CD4-positive, alpha-beta T cell treated with Interleukin-17A for 1 hour (primary cell): ENCODE measurements at regions not wholly inside any gene's neighbourhood (a gene's known extent, or its start where the extent isn't known, plus 50 kb on each side); places are given as distances from the start of the nearest gene placed in this dataset.

Source experiments
- DNase-seq: peaks from one replicate; pipeline ENCODE4 v3.0.0-alpha.2; 2020

DNA sequence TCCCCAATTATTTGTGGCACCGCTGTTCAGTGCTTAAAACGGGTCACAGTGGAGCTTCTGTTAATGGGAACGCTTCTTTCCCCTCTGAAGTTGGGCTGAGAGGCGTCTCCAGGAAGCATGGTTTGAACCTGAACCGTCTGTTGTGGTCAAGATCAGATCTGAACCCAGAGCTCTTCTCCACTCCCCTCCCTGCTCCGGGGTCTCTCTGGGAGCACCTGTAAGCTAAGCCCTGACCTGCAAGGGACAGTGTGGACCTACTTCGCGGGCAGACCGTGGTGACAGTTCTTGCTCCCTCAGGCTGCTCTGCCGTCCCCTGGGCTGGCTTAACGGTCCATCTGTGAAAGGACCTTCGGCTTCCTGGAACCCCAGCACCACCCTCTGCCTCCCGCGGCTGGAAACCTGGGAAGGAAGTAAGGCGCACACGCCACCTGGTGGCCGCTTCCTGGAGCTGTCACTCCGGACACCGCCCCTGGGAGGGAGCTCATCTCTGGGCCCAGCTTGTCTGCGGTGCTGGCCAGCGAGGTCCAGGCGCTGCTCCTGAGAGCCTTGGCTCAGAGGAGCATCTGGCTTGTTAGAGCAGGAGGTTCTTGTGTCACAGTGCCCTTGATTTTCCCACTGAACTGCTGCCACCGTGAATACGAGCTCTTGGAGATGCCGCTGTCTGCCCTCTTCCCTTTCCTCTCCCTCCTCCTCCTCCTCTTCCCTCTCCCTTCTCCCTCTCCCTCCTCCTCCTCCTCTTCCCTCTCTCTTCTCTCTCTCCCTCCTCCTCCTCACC is 518.5 kb upstream of the EEF2KMT start:
- DNase-seq, result no peak

DNA sequence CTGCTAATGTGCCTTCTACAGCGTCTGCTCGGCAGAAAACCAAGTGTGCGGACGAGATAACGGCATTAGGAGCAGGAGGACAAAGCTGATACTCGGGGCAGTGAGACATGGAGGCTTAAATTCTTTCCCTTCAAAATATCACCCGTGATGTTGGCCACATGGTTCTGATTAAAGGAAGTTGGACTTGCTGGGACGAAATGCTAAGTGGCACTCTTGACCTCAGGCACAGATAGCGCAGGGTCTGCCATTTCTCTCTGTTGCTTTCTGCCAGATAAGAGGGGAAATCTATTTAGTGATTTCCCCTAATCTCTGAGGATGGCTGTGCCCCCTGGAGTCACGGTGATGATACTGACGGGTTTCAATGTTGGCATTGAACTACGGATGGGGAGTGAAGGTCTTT is 509.6 kb upstream of the EEF2KMT start:
- DNase-seq, result no peak

DNA sequence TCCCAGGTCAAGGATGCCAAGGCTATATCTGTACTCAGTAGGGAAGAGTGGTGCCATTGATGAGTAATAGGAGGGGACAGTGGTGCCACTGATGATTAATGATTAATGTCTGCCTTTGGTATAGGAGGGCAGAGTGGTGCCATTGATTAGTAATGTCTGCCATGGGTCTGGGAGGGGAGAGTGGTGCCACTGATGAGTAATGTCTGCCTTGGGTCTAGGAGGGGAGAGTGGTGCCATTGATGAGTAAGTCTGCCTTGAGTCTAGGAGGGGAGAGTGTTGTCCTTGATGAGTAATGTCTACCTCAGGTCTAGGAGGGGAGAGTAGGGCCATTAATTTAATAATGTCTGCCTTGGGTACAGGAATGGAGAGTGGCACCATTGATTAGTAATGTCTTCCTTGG is 507.8 kb upstream of the EEF2KMT start:
- DNase-seq, result no peak

DNA sequence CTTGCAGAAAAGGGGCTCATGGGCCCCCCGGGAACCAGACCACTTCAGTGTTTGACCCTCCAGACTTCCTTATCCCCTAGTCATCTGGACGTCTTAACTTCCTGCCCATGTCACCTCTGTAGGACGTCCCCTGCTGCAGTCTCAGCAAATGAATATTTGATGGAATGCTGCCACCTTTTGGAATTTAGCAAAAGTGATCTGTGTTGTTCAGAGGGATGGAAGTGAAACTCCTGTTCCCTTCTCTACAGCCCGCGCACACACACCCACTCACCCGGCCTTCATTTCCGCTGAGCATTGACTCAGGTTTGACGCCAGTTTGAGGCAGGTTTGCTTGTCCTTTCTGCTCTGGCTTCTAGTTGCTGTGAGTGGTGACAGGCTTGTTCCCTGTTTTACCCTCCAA is 507.2 kb upstream of the EEF2KMT start:
- no peak for DNase-seq

DNA sequence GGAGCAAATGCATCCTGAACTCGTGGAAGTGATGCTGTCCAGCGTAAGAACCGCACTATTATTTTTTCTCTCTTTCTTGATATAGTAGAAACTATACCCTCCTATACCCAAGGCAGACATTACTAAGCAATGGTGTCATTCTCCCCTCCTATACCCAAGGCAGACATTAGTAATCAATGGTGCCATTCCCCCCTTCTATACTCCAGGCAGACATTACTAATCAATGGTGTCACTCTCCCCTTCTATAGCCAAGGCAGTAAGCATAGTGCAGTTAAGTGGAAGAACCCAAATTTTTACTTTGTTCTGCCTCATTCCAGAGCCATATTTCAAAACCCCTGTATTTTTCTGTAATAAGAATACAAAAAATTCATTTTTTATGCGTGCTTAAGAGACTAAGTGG is 506.2 kb upstream of the EEF2KMT start:
- no peak for DNase-seq

DNA sequence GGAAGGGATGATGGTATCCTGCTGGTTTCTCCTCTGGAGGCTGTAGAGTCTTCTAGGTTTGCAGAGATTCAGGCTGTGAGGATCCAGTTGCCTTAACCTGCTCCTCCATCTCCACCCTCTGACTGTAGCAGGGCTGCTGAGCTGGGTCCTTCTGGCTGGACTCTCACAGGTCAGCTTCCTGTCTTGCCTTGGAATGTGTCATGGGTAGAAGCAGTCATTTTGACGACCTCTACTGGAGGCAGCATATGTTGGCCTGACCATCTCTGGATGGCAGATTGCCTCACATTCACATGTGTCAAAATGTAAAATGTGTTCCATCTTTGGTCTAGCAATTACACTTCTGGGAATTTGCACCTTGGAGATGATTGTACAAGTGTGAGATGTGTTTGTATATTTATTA is 504.4 kb upstream of the EEF2KMT start:
- DNase-seq, result no peak

DNA sequence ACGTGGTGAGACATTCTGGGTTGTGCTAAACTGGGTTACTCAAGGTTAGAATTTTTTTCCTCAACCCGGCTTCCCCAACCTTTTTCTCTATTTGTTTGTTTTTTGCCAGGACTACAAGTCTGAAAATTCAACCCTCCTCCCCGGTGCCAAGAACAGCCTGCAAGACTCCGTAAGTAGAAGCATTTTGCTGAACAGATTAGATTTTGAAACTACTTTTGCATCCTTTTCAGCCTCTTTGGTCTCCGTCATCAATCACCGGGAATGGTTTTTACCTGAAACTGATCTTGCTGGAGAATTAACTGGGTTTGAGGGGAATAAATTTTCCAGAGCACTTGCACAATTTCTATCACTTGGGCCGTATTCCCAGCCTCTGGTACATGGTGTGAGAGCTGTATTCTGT is 501.2 kb upstream of the EEF2KMT start:
- DNase-seq, result no peak

DNA sequence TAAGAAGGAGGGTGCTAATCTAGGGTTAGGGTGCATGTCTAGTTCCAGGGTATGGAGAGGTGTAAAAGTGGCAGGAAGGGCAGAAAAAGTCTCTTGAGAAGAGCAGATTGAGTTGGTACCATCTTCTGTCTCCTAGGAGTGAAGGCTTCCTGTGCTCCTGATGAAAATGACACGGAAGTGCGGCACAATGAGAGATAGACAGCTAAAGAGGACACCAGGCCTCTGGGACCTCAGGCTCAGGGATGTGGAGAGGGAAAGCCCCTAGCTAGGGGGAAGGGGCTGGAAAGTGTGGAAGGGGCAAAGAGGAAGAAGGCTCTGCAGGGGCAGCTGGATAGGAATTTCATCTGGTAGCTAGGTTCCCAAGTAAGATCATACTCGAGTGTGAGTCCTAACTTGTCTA is 498.3 kb upstream of the EEF2KMT start:
- no peak for DNase-seq

DNA sequence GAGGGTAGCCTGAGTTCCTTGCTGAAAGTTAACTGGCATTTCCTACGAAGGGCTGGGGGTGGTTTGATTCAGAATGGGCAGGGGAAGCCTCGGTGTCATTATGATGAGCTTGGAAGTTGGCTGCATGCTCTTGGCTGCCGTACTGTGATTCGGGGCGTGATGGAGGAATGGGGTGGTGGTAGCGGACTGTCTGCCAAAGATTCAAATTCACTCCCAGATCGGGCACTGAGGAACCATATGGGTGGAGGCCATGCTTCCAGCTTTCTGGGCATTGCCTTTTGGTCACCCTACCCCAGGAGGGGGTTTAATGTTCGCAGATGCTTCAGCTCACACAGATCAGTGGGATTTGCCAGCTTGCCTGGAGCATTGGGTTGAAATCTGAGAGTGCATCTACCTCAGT is 492.8 kb upstream of the EEF2KMT start:
- DNase-seq, result no peak

DNA sequence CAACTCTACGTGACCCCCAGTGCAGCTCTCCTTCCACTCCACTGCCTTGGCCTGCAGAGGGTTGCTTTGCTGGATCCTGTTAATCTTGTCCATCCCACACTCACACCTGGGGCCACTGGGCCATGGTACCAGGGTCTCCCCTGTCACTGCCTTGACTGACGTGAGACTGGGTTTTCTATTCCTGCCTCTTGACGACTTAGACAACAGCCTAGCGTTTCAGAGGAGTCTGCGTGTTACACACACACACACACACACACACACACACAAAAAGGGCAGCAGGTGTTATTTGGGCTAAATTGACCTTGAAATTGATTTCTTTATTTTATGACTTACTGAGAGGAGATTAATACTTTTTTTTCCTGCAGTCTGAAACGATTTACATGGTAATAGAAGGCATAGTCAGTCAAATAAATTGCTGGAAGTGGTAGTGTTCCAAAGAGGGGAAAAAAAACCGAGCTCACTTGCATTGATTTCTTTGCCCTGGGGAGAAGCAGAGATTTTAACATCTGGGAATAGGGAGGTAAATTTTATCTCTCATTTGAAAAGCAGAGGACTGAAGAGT is 492.3 kb upstream of the EEF2KMT start:
- DNase-seq, result no peak

DNA sequence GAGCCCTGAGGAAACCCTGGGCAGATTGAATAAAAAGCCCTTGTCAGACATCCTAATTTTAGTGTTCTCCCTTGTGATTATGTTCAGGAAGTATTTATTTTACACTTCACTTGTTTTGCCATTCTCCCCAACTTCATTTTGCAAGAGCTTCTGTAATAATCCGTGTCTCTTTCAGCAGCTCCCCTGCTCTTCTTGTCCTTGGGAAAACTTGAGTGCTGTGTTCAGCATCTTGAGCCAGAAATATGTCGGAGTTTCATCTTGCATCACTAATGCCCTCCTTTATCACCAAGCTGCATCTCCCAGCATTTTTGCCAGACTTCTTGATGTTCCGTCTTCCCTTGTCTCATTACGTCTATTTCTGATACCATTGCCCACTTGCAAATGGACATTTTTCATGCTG is 486.5 kb upstream of the EEF2KMT start:
- DNase-seq, result no peak

DNA sequence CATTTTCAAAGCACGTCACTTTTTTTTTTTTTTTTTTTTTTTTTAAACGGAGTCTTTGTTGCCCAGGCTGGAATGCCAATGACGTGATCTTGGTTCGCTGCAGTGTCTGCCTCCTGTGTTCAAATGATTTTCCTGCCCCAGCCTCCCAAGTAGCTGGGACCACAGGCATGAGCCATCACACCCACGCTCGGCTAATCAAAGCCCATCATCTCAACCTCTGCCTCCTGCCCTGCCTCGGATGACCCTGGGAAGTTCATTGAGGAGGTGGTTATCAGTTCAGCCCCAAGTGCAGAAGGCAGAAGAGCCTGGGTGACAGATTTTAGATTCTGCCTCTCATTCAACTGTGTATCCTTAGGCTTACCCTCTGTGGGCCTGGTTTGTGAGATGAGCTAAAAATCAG is 484.9 kb upstream of the EEF2KMT start:
- no peak for DNase-seq

DNA sequence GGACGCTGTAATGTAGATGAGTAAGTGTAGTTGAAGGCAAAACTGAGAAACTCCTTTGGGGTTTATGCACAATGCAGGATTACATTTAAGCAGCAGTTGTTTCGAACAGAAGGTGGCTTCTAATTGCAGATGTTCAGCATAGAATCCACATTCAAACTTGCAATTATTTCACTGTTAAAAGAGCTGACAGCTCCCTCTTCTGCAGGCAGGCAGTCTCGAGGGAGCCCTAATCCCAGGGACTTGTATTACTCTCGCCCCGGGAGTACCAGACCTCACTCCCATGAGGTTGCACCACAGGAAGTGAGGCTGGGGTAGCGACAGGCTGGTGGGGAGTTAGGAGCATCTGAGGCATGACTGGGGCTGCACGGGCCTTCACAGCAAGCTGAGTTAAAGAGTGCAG is 484.3 kb upstream of the EEF2KMT start:
- DNase-seq, result no peak

DNA sequence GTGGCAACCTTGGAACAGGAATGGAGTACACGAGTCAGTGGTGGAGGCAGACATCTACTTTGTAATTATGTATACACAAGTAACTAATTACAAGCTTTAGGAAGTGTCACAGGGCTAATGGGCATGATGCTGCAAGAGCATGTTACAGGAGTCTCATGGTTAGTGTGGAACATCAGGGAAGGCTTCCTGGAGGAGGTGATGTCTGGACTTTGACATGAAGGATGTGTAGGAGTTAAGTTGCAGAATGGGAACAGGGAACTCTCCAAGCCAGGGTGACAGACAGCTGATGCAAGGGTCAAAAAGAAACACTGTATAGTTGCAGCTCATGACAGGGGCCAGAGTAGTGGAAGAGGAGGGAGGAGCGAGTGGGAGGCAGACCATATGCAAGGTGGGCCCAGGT is 483.8 kb upstream of the EEF2KMT start:
- DNase-seq, result no peak

DNA sequence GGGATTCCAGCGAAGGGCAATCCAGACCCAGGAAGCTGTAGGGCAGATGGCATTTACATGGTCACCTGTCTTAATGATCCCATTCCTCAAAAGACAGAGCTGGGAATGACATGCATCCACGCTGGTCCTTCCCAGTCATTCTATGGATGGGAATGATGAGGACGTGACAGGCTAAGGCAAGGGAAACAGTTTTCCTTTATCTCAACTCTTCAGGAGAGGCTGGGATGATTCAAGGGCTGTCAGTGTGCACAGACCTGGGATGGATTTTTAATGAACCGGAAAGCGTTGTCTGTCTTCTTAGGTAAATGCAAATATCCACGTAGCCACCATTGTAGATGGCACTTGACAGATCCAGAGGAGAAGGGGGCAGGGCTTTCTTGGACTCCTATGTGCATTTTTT is 483.2 kb upstream of the EEF2KMT start:
- DNase-seq, result no peak

DNA sequence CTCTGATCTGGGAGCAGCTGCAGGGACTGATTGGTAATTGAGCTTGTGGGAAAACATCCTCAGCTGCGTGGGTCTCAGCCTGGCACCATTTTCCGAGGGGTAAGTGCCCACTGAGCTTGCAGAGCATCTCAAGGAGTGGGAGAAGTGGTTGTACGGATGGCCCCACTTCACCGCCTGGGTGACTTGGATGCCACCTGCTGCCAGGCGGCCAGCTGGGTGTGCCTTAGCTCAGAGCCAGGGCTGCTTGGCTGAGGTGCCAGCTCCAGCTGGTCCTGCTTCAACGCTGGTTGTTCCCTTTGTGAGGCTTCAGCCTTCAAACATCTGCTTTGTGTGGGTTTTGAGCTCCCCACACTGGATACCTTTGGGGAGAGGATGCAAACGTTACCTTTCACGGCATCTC is 482.7 kb upstream of the EEF2KMT start:
- no peak for DNase-seq

DNA sequence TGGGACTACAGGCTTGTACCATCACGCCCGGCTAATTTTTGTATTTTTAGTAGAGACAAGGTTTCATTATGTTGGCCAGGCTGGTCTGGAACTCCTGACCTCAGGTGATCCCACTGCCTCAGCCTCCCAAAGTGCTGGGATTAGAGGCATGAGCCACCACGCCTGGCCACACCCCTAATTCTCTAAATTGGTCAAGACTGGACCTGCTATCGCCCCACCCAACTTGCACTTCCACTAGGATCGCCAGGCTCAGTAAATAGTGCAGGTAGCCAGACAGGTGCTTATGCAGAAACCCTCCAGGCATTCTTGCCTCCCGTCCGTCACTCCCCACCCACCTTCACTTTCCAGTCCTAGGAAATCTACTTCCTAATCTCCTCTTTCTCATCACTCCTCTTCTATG is 481.4 kb upstream of the EEF2KMT start:
- DNase-seq, result no peak

DNA sequence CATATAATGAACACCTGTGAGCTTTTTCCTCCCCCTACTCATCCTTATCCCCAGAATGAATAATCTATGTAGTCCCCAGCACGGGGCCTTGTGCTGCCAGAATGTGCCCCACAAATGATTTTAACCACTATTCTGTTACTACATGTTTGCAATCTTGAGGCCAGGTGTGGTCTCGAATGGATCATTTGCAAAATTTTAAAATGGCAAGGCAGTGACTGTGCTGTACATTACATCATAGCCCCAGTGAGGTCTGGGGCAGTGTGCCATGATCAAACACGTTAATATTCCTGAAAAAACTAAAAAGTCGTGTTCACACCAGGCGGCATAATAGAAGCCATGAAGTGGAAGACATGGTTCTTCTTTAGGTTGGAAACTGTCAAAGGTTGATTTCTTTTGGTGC is 479.9 kb upstream of the EEF2KMT start:
- no peak for DNase-seq

DNA sequence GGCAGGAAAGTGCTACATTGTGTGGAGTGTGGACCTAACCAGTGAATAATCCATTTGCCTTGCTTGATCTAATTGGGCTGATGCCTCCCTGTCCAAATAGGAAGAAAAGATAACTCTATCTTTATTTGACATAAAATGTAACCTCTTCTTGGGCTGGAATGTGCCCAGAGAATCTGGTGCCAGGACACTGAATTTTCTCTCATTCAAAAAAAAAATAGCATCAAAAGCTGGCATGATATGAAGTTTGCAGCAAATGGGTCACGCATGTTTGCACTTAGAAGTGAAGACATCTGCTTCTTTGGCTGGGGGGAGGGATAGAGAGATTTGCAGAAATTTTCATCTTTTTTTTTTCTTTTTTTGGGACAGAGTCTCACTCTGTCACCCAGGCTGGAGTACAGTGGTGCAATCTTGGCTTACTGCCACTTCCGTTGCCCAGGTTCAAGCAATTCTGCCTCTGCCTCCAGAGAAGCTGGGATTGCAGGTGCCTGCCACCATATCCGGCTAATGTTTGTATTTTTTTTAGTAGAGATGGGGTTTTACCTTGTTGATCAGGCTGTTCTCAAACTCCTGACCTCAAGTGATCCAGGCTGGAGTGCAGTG is 478.2 kb upstream of the EEF2KMT start:
- DNase-seq, result no peak

DNA sequence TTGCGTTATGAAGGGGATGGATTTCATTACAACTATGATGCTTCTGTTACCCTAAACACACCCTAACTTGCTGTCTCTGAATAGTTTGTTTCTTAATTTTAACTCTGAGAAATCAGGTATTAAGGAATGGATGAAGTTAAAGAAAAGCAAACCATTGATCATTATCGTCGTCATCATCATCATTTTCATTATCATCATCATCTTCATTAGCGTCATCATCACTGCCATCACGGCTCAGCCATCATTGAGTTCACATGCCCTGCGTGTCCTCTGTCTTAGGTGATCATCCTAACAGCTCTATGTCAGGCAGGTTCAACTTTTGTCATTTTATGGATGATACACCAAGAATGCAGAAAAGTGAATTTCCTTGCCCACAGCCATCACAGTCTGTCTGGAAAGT is 477.5 kb upstream of the EEF2KMT start:
- no peak for DNase-seq

DNA sequence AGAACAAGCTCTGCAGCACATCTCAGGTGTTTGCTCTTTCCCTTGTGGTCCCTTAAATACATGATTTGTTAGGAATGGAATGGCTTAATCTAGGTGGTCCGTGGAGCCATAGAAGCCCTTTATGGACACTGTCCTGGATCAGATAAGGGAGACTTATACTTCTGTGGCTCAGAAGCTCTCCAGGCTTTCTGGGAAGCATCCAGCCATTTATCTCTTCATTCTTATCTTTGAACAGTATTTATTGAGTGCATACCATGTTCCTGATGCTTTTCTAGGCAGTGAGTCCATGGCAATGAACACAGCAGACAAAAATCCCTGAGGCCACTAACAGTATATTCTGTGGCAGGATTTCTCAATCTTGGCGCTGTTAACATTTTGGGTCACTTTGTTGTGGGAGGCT is 474.5 kb upstream of the EEF2KMT start:
- DNase-seq, result no peak

DNA sequence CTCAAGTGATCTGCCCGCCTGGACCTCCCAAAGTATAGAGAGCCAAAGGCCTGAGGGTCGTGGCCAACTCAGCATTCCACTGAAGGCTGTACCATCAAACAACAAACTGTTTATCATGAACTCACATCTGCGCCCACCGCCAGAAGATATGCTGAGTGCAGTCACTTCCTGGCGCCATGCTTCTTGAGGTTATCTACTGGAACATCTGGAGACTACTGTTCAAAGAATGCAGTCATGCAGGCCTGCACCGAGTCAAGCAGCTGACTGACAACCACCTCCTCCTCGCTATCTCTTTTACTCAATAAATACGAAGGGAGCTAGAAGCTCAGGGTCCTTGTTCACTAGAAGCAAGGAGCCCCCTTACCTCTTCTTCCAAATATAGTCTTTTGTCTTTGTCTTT is 473.9 kb upstream of the EEF2KMT start:
- no peak for DNase-seq

DNA sequence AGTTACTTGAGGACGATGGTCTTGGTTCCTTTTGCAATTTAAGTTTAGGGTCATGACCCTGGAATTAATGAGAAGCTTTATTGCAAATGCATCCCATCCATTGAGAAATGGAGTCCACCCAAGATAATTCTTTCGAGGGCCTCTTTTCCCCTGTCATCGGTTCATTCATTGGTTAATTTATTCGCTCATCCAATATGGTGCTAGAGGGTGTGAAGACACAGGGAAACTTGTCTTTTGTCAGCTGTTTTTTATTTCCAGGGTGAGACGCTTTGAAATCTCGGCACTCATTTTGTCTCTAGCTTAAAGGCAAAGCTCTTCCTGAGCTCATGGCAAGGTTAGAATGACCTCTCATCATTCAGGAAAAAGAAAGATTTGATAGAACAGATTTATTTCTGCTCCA is 464.2 kb upstream of the EEF2KMT start:
- DNase-seq, result no peak

DNA sequence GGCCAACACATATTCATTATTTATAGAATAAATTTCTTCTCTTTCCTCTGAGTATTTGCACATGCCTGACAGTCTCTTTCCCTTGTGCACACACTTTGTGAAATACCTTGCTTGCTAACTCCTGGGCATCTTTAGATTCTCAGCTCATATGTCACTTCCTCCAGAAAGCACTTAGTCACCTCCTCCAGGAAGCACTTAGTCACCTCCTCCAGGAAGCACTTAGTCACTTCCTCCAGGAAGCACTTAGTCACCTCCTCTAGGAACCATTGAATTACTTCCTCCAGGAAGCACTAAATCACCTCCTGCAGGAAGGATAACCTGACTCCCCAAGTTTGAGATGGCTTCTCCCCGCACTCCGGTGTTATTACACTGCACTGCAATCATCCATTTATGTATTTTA is 462.5 kb upstream of the EEF2KMT start:
- DNase-seq, result no peak

DNA sequence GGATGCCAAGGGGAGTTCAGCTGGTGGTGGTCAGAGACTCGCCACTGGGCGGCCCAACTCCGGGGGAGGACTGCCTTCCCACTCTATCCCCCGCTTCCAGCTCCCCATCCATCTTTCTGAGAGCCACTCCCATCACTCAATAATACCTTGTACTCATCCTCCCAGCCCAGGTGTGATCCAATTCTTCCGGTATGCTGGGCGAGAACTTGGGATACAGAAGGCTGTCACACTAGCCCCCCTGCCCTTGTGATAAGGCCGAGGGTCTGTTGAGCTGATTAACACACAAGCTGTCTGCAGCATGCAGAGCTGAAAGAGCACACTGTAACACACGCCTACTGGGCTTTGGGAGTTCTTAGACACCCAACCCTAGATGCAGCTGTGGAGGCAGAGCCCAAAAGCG is 460.4 kb upstream of the EEF2KMT start:
- no peak for DNase-seq
